ENCODE measurements at regions not wholly inside any gene's neighbourhood (a gene's known extent, or its start where the extent isn't known, plus 50 kb on each side); places are given as distances from the start of the nearest gene placed in this dataset.

- no peak for ATAC-seq
Observed at GRCh38 chr3:71975573-71975972, 190.6 kb upstream of the PROK2 start.

GRCh38 chr3:71974786-71975185, 189.8 kb upstream of the PROK2 start:
- ATAC-seq = no peak

- ATAC-seq = no peak
Observed at GRCh38 chr3:71973274-71974030, 188.5 kb upstream of the PROK2 start.

- no peak for ATAC-seq
Observed at GRCh38 chr3:71972031-71972430, 187.1 kb upstream of the PROK2 start.

GRCh38 chr3:71968544-71968943, 183.6 kb upstream of the PROK2 start:
- ATAC-seq = no peak

- ATAC-seq = no peak
Observed at GRCh38 chr3:71966185-71966584, 181.2 kb upstream of the PROK2 start.

- no peak for ATAC-seq
Observed at GRCh38 chr3:71964170-71964569, 179.2 kb upstream of the PROK2 start.

GRCh38 chr3:71962561-71963240, 177.8 kb upstream of the PROK2 start:
- peak in 1 of 2 donors; percentile 36 for ATAC-seq

- ATAC-seq = no peak
Observed at GRCh38 chr3:71961891-71962290, 176.9 kb upstream of the PROK2 start.

- ATAC-seq = no peak
Observed at GRCh38 chr3:71961378-71961777, 176.4 kb upstream of the PROK2 start.

GRCh38 chr3:71958533-71958932, 173.6 kb upstream of the PROK2 start:
- peak; percentile 33 to 46 for ATAC-seq

GRCh38 chr3:71956716-71957115, 171.8 kb upstream of the PROK2 start:
- no peak for ATAC-seq

- ATAC-seq = no peak
Observed at GRCh38 chr3:71956069-71956340, 171.1 kb upstream of the PROK2 start.

- peak; percentile 46 to 60 for ATAC-seq
Observed at GRCh38 chr3:71955240-71956068, 170.5 kb upstream of the PROK2 start.

- no peak for ATAC-seq
Observed at GRCh38 chr3:71951842-71952241, 166.9 kb upstream of the PROK2 start.

- no peak for ATAC-seq
Observed at GRCh38 chr3:71951361-71951760, 166.4 kb upstream of the PROK2 start.

- no peak for ATAC-seq
Observed at GRCh38 chr3:71949442-71949841, 164.5 kb upstream of the PROK2 start.

- ATAC-seq = no peak
Observed at GRCh38 chr3:71944482-71945065, 159.6 kb upstream of the PROK2 start.

- no peak for ATAC-seq
Observed at GRCh38 chr3:71942432-71943187, 157.7 kb upstream of the PROK2 start.

GRCh38 chr3:71940486-71940885, 155.5 kb upstream of the PROK2 start:
- no peak for ATAC-seq

- ATAC-seq = peak; percentile 64 to 70
Observed at GRCh38 chr3:71938081-71938480, 153.1 kb upstream of the PROK2 start.

- ATAC-seq = no peak
Observed at GRCh38 chr3:71936681-71937080, 151.7 kb upstream of the PROK2 start.
